Activated B cell treated with CpG ODN at 0.5 μM for 24 hours (primary cell): ENCODE measurements at regions not wholly inside any gene's neighbourhood (a gene's known extent, or its start where the extent isn't known, plus 50 kb on each side); places are given as distances from the start of the nearest gene placed in this dataset.

Experiments used
- ATAC-seq: fragments of 200-7000 bp; cut with Tn5 transposase; one replicate; pipeline ENCODE4 v1.10.0; 2021; ENCODE audit warnings: low read depth, mild to moderate bottlenecking, moderate library complexity
- CTCF ChIA-PET: fragments of 350-600 bp; sonication (Branson Sonifier 250); formaldehyde crosslinking; loops from one replicate; lab custom pipeline; 2021; ENCODE audit warnings: antibody characterized with exemption; lab: Charles Lee
- POLR2A ChIA-PET: fragments of 350-600 bp; sonication (Branson Sonifier 250); formaldehyde crosslinking; loops from one replicate; lab custom pipeline; 2021; ENCODE audit warnings: antibody characterized with exemption; lab: Charles Lee
- DNase-seq: peaks from one replicate; pipeline ENCODE4 v3.0.0; 2022
- H3K27ac Mint-ChIP-seq: one replicate; pipeline ENCODE4 v1.8.0; 2020; ENCODE audit warnings: mixed read lengths
- H3K27me3 Mint-ChIP-seq: one replicate; pipeline ENCODE4 v1.8.0; 2021; ENCODE audit warnings: mixed read lengths
- H3K36me3 Mint-ChIP-seq: one replicate; pipeline ENCODE4 v1.8.0; 2021; ENCODE audit warnings: low read depth, mixed read lengths
- H3K4me1 Mint-ChIP-seq: one replicate; pipeline ENCODE4 v1.8.0; 2021; ENCODE audit warnings: mixed read lengths
- H3K4me3 Mint-ChIP-seq: one replicate; pipeline ENCODE4 v1.8.0; 2020; ENCODE audit warnings: mild to moderate bottlenecking, mixed read lengths
- H3K9me3 Mint-ChIP-seq: one replicate; pipeline ENCODE4 v1.8.0; 2020; ENCODE audit warnings: mixed read lengths
- CTCF ChIP-seq: fragments of 200-600 bp; IDR thresholded peaks from one replicate; pipeline ENCODE4 v1.8.0; 2022; ENCODE audit warnings: antibody characterized with exemption, mild to moderate bottlenecking
- intact Hi-C: fragments of 100-400 bp; cut with micrococcal nuclease; formaldehyde crosslinking; loops from one replicate; pipeline ENCODE4 v1.15.1; 2024

GRCh38 chr4:96786306-96786705 is 946.4 kb downstream of the PDHA2 start:
- no peak for ATAC-seq
- no peaks in the 10 kb centered on the region for H3K27me3 Mint-ChIP-seq
- no peak overlapping the region for H3K27ac Mint-ChIP-seq

GRCh38 chr4:96787766-96788165 is 947.9 kb downstream of the PDHA2 start:
- H3K27ac Mint-ChIP-seq: no peak overlapping the region
- ChIA-PET CTCF (no interaction called here), POLR2A (no interaction called here)
- ATAC-seq (no peak), DNase-seq (no peak)
- no peaks in the 10 kb centered on the region for H3K36me3 Mint-ChIP-seq
- no peak for TF ChIP-seq CTCF
- no peak overlapping the region for H3K4me3 Mint-ChIP-seq
- intact Hi-C loops: no loop called here
- no peaks in the 10 kb centered on the region for H3K4me1 Mint-ChIP-seq
- H3K9me3 Mint-ChIP-seq: peaks cover 2% of the 10 kb centered on the region
- no peaks in the 10 kb centered on the region for H3K27me3 Mint-ChIP-seq

More at GRCh38 chr4:96786306-96786705, 946.4 kb downstream of the PDHA2 start:
- intact Hi-C loops: no loop called here
- H3K4me1 Mint-ChIP-seq: no peaks in the 10 kb centered on the region
- ChIA-PET CTCF (no interaction called here), POLR2A (no interaction called here)
- H3K36me3 Mint-ChIP-seq: no peaks in the 10 kb centered on the region
- no peaks in the 10 kb centered on the region for H3K9me3 Mint-ChIP-seq
- TF ChIP-seq CTCF: no peak
- no peak for DNase-seq
- no peak overlapping the region for H3K4me3 Mint-ChIP-seq

GRCh38 chr4:96809563-96809962 is 969.7 kb downstream of the PDHA2 start:
- no peak for ATAC-seq
- no peaks in the 10 kb centered on the region for H3K27me3 Mint-ChIP-seq
- intact Hi-C loops: no loop called here
- CTCF ChIA-PET: no interaction called here
- no peak overlapping the region for H3K4me3 Mint-ChIP-seq
- H3K27ac Mint-ChIP-seq: no peak overlapping the region
- peaks cover 5% of the 10 kb centered on the region for H3K9me3 Mint-ChIP-seq
- POLR2A ChIA-PET: no interaction called here
- no peaks in the 10 kb centered on the region for H3K36me3 Mint-ChIP-seq
- no peak for TF ChIP-seq CTCF
- DNase-seq: no peak
- no peaks in the 10 kb centered on the region for H3K4me1 Mint-ChIP-seq

- H3K4me1 Mint-ChIP-seq: no peaks in the 10 kb centered on the region
- no peak overlapping the region for H3K4me3 Mint-ChIP-seq
- no peaks in the 10 kb centered on the region for H3K27me3 Mint-ChIP-seq
- ATAC-seq (no peak), DNase-seq (no peak)
- intact Hi-C loops: no loop called here
- H3K27ac Mint-ChIP-seq: no peak overlapping the region
- no peaks in the 10 kb centered on the region for H3K36me3 Mint-ChIP-seq
- peaks cover 2% of the 10 kb centered on the region for H3K9me3 Mint-ChIP-seq
- ChIA-PET CTCF (no interaction called here), POLR2A (no interaction called here)
- no peak for TF ChIP-seq CTCF
Observed at GRCh38 chr4:96827086-96827485, 987.2 kb downstream of the PDHA2 start.

GRCh38 chr4:96833831-96834230 is 993.9 kb downstream of the PDHA2 start:
- no peak overlapping the region for H3K27ac Mint-ChIP-seq
- no peak for TF ChIP-seq CTCF
- ChIA-PET POLR2A (no interaction called here), CTCF (no interaction called here)
- no peaks in the 10 kb centered on the region for H3K36me3 Mint-ChIP-seq
- intact Hi-C loops: no loop called here
- no peak for ATAC-seq
- no peak overlapping the region for H3K4me3 Mint-ChIP-seq
- DNase-seq: no peak
- no peaks in the 10 kb centered on the region for H3K9me3 Mint-ChIP-seq
- no peaks in the 10 kb centered on the region for H3K27me3 Mint-ChIP-seq
- no peaks in the 10 kb centered on the region for H3K4me1 Mint-ChIP-seq
